SK-N-SH (cell line): ENCODE measurements at regions not wholly inside any gene's neighbourhood (a gene's known extent, or its start where the extent isn't known, plus 50 kb on each side); places are given as distances from the start of the nearest gene placed in this dataset.
"Not testable (repeated sequence)": the region's sequence is repeated elsewhere in the genome, so short reads cannot be mapped to it uniquely, and the experiment has no call there.

Experiments
- CTCF ChIP-seq: fragments of 200-600 bp; sonication (generic); IDR thresholded peaks from 2 replicates; pipeline ENCODE4 v1.6.1; 2017; ENCODE audit warnings: antibody characterized with exemption, mild to moderate bottlenecking, moderate library complexity
- EP300 ChIP-seq, 2 experiments: IDR thresholded peaks; 2 replicates each; pipeline versions ENCODE4 v1.4.0 to v1.6.1; 2012; ENCODE audit warnings: borderline replicate concordance in 1 of 2, low read depth in 1 of 2, low read length in 1 of 2
- FOXM1 ChIP-seq: IDR thresholded peaks from 2 replicates; pipeline ENCODE4 v1.4.0; 2012; ENCODE audit warnings: low read depth, mild to moderate bottlenecking
- JUND ChIP-seq: IDR thresholded peaks from 2 replicates; pipeline ENCODE4 v1.4.0; 2012
- MXI1 ChIP-seq: IDR thresholded peaks from 2 replicates; pipeline ENCODE4 v1.6.1; 2012; ENCODE audit warnings: mild to moderate bottlenecking, low read depth, low read length, improper control_type of control experiment
- POLR2AphosphoS5 ChIP-seq: IDR thresholded peaks from 2 replicates; pipeline ENCODE4 v1.6.1; 2012; ENCODE audit warnings: low read depth, low read length
- TAF1 ChIP-seq: IDR thresholded peaks from 2 replicates; pipeline ENCODE4 v1.6.1; 2012; ENCODE audit warnings: low read depth, mild to moderate bottlenecking, low read length, moderate library complexity, borderline replicate concordance
- TEAD4 ChIP-seq: IDR thresholded peaks from 2 replicates; pipeline ENCODE4 v1.4.0; 2012; ENCODE audit warnings: mild to moderate bottlenecking, borderline replicate concordance; ENCODE audit not compliant: insufficient read depth
- USF2 ChIP-seq: fragments of 150-350 bp; IDR thresholded peaks from 2 replicates; pipeline ENCODE4 v1.6.1; 2017; ENCODE audit warnings: antibody characterized with exemption, low read length, low read depth, borderline replicate concordance

DNA sequence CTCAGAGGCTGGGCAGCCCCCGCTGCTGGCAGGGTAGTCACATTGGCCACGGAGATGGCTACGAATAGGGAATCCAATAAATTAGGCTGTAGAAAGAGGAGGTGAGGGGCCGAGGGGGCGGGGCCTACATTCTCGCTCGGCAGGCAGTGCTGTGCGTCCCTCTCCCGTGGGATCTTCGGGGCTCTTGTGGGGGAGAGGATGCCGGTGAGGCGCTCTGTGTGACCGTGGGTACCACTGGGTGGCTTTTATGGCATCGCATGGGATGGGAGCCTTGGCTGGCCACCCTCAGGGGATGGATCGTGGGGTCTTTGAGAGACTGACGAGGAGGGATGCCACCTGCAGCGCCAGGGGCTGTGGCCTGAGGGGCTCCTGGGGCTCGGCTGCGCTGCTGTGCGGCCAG, 201.6 kb downstream of the TP53TG3 start:
- TF ChIP-seq CTCF; JUND; TEAD4; POLR2AphosphoS5; USF2; TAF1; MXI1; EP300 (IDR thresholded peaks at IDR 0.05; ENCODE audit: borderline replicate concordance in 1 of 2, low read depth in 1 of 2, low read length in 1 of 2); FOXM1: not testable (repeated sequence)
